ENCODE measurements at regions not wholly inside any gene's neighbourhood (a gene's known extent, or its start where the extent isn't known, plus 50 kb on each side); places are given as distances from the start of the nearest gene placed in this dataset.
"Not testable (repeated sequence)": the region's sequence is repeated elsewhere in the genome, so short reads cannot be mapped to it uniquely, and the experiment has no call there.

DNA sequence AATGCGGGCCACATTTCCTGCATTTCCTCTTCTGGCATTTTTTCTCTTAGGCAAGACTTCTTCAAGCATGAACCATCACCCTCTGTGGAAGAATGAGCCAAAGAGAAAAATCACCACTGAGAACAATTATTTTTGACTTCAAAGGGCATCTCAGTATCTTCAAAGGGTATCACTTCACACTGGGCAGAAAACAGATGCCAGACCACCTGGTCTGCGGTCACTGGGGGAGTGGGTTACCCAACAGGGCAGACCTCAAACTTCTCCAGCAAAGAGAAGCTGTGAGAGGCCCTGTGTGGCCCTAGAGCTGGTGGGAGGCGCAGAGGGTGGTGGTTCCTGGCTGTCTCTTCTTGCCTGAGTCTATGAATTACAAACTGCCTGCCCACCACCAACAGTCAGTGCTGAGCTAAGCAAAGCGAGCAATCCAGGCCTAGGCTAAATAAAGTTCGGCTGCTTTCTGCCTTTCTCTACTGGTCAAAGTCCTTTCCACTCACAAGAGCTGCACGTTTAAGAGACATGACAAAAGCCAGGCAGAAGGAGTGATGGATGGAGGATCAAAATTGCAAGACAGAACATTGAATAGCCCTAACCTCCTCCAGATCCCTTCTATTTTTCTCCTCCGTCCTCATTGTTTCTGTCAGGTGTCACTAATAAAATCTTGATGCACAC lies 602.7 kb upstream of the CDH5 start:
- no peak for DNase-seq (ENCODE audit: low read depth)

DNA sequence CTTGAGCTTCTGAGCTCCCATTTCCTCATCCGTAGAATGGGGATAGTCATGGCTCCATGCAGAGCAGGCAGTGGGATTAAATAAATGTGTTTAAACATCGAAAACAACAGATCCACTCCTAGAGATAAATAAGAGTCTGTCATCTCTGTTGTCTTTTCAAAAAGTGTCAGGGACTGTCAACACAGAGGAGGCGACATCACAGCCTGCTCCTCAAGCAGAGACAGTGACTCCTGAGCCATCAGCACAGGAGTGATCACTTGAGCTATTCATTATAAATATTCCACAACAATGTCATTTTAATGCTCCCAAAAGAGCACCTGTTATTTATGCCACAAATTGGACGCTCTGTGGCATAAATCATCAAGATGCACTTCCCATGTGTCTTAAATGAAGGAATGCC lies 605.6 kb upstream of the CDH5 start:
- no peak for DNase-seq (ENCODE audit: low read depth)

DNA sequence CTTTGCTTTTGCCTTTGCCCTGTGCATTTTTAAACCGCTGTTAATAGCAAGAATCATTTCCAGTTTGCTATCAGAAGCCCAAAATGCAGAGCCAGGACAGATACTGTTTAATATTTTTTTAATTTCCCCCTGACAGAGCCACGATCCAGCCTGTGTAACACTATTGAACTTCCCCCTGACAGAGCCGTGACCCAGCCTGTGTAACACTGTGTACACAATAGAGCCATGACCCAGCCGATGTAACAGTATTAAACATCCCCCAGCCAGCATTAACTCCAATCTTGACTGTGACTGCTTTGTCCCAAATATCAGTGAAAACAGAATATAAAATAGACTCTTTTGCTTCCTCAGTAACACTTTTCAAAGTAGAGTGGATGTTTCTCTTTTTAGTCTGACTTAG lies 607.9 kb upstream of the CDH5 start:
- DNase-seq (ENCODE audit: low read depth) = no peak

DNA sequence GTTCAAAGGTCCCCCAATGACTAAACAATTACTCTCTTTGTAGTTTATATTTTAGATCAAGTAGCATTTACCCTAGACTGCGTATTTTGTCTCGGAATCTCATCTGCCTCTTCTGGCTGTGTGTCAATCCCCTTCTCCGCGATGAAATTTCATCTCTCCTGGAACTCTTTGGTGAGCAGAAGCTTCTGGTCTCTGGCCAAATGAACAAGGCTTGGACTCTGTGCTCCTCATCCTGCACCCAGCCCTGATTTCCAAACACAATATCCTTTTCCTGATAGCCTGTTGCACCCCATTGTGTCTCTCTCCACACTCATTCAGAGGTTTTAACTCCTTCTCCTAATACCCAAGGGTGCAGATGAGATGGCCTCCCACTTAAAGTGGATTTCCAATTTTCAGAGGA lies 609.4 kb upstream of the CDH5 start:
- DNase-seq (ENCODE audit: low read depth) = no peak

DNA sequence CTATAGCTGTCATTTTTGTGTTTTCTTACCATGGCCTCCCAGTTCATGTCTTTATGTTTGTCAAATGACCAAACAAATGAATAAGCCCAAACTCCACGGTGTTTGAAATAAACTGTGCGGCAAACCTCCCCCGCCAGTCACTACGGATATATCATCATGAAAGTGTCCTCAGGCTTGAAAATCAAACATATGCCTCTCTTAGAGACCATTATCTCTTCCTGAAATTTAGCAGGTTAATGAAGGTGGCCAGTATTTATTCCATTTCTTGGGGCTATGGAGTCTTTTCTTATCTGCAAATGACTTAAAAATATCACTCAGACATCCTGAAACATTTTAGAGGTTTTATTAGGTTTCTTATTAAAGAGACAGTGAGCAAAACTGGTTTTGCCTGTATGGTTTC lies 610.3 kb upstream of the CDH5 start:
- DNase-seq (ENCODE audit: low read depth) = no peak

DNA sequence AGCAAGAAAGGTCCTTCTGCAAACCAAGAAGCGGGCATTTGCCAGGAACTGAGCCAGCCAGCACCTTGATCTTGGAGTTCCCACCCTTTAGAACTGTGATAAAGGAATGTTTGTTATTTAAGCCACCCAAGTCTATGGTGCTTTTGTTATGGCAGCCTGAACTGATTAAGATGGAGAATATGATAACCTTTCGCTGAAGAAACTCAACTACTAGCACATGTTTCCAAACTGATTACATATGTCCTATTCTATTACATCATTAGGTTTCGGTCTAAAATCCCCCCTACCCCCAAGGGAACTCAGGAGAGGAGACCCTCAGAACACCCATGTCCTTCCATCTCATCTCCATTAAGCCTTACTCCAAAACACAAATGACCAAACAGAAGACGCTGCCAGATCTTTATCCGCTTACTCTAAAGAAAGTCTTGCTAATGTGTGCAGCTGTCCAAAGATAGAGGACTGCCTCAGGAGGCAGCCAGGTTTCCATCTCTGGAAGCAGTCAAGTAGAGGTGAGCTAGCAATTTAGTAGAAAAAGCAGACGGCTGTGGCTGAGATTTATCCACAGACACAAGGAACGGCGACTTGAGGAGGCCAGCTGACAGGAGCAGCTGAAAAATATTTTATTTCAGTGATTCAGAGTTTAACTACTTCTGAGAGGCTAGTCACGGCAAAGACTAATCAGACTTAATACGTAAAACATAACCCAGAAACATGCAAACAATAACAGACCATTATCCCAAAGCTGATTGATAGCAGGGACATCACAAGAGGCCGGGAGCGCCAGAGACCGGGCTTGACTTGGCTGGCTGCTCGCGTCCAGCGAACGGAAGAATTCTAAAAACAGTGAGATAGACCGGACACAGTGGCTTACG lies 611.4 kb upstream of the CDH5 start:
- DNase-seq (ENCODE audit: low read depth) = no peak

DNA sequence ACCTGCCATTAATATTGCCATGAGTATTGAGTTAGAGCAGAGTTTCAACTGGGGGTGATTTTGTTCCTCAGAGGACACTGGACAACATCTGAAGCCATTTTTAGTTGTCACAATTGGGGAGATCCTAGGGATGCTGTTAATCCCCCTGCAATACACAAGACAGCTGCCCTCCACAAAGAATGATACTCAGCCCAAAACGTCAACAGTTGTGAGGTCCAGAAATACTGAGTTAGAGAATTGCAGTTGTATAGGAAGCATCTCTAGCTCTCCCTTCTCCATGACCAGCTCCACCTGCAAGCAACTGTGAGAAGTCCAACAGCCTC lies 614.0 kb upstream of the CDH5 start:
- DNase-seq (ENCODE audit: low read depth) = no peak

DNA sequence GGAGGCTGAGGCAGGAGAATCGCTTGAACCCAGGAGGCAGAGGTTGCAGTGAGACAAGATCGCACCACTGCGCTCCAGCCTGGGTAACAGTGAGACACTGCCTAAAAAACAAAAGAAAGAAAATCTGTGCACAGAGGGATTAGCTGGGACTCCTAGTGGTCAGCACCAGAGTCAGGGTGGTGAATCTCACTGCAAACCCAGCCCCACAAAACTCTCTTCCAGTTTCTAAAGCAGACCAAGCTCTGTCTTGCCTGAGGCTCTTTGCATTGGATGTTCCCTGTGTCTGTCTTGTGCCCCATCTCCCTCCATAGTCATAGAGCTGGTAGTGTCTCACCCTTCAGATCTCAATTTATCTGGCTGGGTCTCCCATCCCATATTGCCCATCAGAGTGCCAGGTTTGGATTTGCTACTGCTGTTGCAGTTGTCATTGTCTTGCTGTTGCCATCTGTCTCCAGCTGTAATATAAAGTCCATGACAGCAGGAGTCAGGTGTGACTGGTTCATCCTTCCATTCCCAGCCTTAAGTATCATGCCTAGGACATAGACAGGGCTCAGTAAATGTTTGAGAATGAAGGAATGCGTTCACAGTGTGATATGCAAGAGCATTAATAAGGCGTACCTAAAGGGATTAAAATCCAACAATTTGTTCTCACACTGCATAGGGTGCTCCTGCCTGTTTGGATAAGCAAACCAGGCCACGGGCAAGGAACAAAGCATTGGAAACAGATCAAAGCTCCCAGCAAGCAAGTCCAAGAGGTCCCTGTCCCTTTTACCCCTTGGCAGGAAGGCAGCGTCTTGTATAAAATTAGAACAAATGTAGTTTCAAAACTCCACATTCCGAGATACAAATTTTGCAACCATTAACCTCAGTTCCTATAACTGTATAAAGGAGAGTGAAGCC lies 614.6 kb upstream of the CDH5 start:
- no peak for DNase-seq (ENCODE audit: low read depth)

DNA sequence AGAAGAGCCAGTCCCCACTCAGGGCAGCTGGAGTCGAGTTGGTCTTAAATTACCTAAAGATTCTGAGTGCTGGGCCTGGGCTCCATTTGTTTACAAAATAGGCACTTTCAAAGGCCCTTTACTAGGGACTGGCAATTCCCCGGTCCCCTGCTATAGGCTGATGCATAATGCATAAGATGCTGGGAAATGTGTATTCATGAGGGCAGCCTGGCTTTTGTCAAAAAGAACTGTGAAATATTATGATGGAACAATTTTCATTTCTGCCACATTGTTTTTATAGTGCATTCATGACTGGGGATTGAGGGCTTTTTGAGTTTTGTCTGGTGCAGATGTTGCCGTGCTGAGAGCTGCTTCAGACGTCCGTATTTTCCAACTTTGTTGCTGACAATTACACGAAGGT lies 617.0 kb upstream of the CDH5 start:
- no peak for DNase-seq (ENCODE audit: low read depth)

DNA sequence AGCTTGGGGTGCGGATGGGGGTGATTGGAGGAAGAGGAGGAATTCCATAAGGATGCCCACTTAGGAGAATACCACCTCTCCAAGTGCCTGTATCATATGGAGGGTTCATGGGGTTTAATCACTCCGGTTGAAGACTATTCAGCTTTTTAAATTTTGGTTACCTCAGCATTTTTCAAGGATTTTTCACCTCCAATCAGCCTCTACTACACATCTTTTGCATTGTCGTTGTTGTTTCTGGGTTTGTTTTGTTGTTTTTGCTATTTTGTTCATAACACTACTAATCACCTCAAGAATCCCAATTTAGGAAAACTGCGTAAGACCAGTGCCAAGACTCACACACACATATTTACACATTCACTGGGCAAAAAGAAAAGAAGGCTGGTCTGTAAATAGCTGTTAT lies 619.5 kb upstream of the CDH5 start:
- no peak for DNase-seq (ENCODE audit: low read depth)

DNA sequence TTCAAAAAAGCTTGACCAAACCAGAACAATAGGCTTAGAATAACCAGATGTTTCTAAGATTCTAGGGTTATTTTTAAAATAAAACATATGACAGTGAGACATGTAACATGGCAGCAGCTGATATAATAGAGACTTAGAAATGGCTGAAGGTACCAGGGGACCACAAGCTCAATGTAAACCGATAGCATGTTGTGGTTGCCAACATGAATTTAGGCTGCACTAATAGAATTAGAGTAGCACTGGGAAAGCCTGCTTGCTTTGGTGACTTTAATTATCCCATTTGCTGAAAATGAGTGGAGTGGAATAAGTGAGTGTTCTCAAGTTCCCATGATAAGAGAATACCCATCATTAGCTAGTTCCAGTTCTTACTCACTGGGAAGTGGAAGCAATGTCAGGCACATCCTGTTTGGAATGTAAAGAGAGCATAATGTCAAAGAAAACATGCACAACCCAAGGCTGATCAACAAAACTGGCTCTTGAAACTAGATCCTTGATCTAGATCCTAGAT lies 621.2 kb upstream of the CDH5 start:
- no peak for DNase-seq (ENCODE audit: low read depth)

DNA sequence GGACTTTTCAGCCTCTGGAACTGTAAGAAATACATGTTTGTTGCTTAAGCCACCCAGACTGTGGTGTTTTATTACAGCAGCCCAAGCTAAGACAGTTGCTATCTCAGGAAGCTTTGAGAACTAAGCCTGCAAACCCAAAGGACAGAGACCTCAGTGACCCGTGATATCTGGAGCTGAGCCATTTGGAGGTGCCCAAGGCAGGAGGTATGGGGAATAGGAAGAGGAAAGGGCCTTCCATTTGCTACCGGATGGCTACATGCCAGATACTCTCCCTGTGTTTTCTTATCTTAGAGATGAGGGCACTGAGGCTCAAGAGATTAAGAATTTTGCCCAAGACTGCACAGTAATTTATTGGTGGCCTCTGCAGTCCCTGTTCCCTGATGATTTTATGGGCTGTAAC lies 622.1 kb upstream of the CDH5 start:
- no peak for DNase-seq (ENCODE audit: low read depth)

DNA sequence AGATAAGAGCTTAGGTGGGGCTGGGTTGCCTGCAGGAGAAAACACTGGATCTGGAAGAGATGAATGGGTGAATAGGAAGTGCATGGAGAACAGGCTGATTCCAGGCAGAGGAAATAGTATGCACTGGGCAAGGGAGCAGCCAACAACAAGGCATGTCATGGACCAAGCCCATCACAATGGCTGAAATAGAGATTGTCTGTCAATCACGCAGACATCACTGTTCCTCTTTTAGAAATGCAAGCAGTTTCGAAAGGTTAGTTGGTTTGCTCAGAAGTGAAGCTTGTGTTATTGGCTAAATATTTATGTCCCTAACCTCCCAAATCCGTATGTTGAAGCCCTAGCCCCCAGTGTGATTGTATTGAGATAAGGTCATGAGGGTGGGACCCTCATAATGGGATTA lies 621.7 kb upstream of the CDH11 start:
- DNase-seq (ENCODE audit: low read depth) = no peak

DNA sequence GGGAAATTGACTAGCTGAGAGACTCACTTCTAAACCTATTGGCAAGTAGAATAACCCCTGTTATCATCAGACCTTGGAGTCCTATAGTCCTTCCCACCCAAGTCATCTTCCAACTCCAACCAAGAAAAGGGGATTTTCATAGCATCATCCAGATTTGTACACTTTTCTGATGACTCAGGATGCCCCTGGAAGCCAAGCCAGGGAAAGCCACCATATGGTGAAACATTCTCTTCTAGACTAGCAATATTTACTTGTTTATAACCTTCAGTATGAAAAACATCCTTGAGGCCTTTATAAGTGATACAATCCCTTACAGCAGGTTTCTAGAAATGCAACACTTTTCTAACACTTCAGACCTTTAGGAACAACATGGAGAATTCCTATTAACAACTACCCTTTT lies 618.8 kb upstream of the CDH11 start:
- DNase-seq (ENCODE audit: low read depth) = no peak

DNA sequence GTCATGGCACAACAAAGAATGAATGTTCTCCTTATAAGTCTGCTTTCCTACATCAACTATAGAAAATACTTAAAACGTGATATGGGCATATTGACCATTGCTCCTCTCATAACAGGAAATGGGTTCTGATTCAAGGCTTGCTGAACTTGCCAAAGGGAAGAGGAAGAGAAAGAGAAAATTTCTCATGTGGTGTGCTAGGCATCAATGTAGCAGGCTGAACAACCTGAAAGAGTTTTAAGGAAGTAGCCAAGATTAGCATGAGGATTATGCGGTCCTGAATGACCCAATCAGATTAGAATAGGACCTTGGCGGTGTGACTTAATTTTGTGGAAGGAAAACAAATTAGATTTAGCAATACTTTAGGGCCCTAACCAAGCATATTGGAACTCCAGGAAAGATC lies 617.7 kb upstream of the CDH11 start:
- DNase-seq (ENCODE audit: low read depth) = no peak

DNA sequence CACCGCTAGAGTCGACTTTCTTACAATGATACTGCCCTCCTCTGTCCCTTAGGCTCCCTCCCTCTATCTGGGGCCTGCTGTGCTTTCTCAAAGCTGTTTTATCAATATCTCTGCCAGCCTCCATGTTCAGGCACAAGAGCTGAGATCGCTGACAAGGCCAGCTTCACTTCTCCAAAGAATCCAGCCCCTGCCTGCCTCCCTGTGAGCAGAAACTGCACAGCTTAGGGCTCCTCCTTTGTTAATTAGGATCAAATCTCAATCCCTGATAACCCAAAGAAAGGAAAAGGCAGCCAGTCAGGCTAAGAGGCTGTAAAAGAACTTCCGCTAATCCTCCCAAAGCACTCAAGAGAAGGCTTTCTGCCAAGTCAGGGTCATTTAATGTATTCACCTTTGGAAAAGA lies 616.0 kb upstream of the CDH11 start:
- DNase-seq (ENCODE audit: low read depth) = no peak

DNA sequence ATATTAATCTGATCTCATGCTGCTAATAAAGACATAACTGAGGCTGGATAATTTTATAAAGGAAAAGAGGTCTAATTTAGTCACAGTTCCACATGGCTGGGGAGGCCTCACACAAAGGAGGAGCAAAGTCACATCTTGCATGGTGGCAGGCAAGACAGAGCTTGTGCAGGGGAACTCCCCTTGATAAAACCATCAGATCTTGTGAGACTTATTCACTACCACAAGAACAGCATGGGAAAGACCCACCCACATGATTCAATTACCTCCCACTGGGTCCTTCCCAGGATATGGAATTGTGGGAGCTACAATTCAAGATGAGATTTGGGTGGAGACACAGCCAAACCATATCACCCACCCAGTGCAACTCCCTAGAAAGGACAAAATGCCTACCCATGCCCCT lies 613.8 kb upstream of the CDH11 start:
- not testable (repeated sequence) for DNase-seq (ENCODE audit: low read depth)

DNA sequence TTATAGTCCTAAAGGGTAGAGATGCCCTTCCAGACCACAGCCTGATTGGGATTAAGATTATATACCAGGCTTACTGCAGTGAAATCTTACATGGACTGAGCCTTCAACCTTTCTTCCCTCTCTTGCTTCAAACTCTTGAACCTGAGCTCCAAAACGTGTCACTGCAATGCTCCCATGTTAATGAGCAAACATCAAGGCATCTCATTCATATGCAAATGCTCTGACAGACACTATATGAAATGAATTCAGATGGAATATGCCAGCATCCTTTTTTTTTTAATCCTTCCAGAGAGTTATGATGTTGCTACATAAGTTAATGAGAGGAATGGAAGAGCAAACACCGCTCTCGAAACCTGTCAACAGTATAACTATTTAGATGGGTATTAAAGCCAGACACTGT lies 611.9 kb upstream of the CDH11 start:
- DNase-seq (ENCODE audit: low read depth) = no peak

DNA sequence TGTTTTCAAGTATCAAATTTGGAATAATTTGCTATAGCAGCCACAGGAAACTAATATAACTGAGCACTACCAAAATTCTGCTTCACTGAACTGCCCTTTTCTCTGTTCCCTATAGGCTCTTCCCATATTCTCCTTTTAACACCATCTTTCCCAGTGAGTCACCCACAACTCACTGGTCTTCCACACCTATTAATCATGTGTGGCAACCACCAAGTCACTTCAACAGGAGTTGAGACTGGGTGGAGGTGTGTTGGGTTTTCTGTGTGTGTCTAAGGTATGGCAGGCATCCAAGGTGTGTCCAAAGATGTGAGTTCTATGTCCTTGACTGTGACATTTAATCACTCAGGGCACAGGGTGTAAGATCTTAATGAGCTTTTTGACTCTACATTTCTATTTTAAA lies 610.0 kb upstream of the CDH11 start:
- DNase-seq (ENCODE audit: low read depth) = no peak

DNA sequence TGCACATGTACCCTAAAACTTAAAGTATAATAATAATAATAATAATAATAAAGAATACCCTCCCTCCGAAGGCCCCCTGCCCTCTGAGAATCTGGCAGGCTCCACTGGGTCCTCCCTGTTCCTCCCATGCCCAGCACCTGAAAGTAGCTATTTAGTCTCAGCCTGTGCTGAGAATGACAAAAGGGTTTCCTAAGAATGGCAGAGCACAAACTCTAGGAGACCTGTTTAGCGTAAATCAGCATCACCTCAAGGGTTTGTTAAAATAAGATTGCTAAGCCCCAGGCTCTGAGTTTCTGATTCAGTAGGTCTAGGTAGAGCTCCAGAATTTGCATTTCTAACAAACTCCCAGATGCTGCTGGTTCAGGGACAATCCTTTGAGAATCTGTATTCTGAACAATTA lies 606.8 kb upstream of the CDH11 start:
- DNase-seq (ENCODE audit: low read depth) = no peak

DNA sequence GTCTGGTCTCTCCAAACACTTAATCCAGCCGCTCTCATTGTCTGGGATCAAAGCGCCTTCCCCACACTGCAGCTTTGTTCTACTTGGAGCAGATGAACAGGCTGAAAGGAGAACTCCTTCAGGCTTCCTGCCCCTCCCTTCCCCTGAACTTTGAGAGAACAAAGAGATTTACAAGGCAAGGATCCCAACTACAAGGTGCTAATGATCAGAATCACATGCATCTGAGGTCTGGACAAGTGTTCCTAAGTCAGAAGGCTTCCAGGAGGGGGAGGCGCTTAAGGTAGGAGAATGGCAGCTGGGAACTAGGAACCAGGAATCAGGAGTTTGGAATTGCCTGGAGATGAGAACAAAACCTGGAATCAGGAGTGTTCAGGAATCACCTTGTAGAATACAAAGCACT lies 606.3 kb upstream of the CDH11 start:
- DNase-seq (ENCODE audit: low read depth) = no peak

DNA sequence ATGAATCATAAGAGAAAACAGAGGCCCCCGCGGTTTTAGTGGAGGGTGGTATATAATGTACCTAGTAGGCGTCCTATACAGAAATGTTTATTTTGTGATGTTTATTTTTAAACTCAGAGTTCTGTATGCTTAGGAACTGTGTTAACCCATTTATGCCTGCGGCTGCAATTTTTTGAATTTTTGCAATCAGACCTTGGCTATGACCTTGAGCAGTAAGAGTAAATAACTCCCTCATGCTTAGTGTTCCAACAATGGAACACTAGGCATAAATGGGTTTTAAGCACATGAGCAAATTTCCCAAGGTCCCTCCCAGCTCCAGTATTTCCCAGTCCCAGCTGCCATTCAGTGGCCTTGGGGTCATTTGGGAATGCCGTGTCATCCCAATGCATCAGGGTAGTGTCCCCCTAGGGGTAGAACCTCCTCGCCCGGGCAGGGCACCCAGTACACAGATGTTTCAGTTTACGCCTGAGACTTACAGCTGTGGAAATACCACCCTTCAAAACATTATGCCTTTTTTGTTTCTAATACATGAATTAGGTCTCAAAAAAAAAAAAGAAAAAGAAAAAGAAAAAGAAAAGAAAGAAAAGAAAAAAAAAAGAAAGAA lies 605.8 kb upstream of the CDH11 start:
- no peak for DNase-seq (ENCODE audit: low read depth)
